ENCODE measurements at regions not wholly inside any gene's neighbourhood (a gene's known extent, or its start where the extent isn't known, plus 50 kb on each side); places are given as distances from the start of the nearest gene placed in this dataset.
"Not testable (repeated sequence)": the region's sequence is repeated elsewhere in the genome, so short reads cannot be mapped to it uniquely, and the experiment has no call there.

DNA sequence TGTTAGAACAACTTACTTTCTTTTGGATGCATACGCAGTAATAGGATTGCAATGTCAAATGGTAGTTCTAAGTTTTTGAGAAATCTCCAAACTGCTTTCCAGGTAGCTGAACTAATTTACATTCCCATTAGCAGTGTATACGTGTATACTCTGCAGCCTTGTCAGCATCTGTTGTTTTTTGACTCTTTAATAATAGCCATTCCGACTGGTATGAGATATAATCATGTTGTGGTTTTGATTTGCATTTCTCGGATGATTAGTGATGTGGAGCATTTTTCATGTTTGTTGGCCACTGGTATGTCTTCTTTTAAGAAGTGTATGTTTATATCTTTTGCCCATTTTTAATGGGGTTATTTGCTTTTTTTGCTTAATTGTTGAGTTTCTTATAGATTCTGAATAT is 76.9 kb upstream of the HNRNPA1L2 start:
- no CpG with 5 or more reads among the region's 4 CpGs for WGBS (ENCODE audit: extremely low coverage, insufficient read length, low lambda C conversion rate)
- H2AK5ac ChIP-seq (ENCODE audit: insufficient read length, low read length); H3K23ac ChIP-seq (ENCODE audit: insufficient read length, low read depth, low read length); H2BK120ac ChIP-seq (ENCODE audit: low read depth, low read length, poor library complexity, severe bottlenecking); H3K27me3 ChIP-seq (ENCODE audit: insufficient read depth, low read length); H3K9me3 Mint-ChIP-seq; H3K4me1 ChIP-seq (ENCODE audit: insufficient read depth, low read length); H2BK20ac ChIP-seq (ENCODE audit: low read depth, low read length, poor library complexity, severe bottlenecking); H4K8ac ChIP-seq (replicated peaks; ENCODE audit: insufficient read length, low read depth, low read length); DNase-seq; H2AFZ ChIP-seq (ENCODE audit: low read length); H3K18ac ChIP-seq (ENCODE audit: insufficient read length, low read depth, low read length); H3K9ac ChIP-seq (ENCODE audit: extremely low read depth, insufficient read length, low read length); H3K4me3 Mint-ChIP-seq; H3T11ph ChIP-seq (ENCODE audit: low read length); H3K79me2 ChIP-seq (ENCODE audit: insufficient read depth, low read length); H3K27me3 Mint-ChIP-seq (ENCODE audit: low read depth); H4K91ac ChIP-seq (ENCODE audit: insufficient read length, low read depth, low read length); H4K5ac ChIP-seq (ENCODE audit: insufficient read length, low read depth, low read length); H3K79me1 ChIP-seq (ENCODE audit: insufficient read depth, low read depth, low read length, poor library complexity, severe bottlenecking); H3K14ac ChIP-seq (ENCODE audit: insufficient read depth, low read length); H3K56ac ChIP-seq (ENCODE audit: insufficient read length, low read depth, low read length); H4K20me1 ChIP-seq (ENCODE audit: control insufficient read depth, insufficient read depth, insufficient read length); H3K27ac Mint-ChIP-seq; H2BK12ac ChIP-seq (ENCODE audit: insufficient read length, low read depth, low read length); H3K27ac ChIP-seq (ENCODE audit: insufficient read length, low read depth, low read length); H3K23me2 ChIP-seq (ENCODE audit: insufficient read length, low read depth, low read length, poor library complexity, severe bottlenecking); H3K36me3 Mint-ChIP-seq (ENCODE audit: insufficient read depth in 1 of 3, low read depth in 3 of 3); H3K4ac ChIP-seq (ENCODE audit: low read depth, low read length); H2BK5ac ChIP-seq (ENCODE audit: insufficient read length, low read length); H3K4me1 Mint-ChIP-seq; H3K4me2 ChIP-seq (ENCODE audit: insufficient read depth, insufficient read length, low read length); H2BK15ac ChIP-seq (ENCODE audit: low read depth, low read length); H3K9me3 ChIP-seq (ENCODE audit: control insufficient read depth, low read depth, low read length): not testable (repeated sequence)

Measured in H9 (cell line).